ENCODE measurements at regions not wholly inside any gene's neighbourhood (a gene's known extent, or its start where the extent isn't known, plus 50 kb on each side); places are given as distances from the start of the nearest gene placed in this dataset.

DNA sequence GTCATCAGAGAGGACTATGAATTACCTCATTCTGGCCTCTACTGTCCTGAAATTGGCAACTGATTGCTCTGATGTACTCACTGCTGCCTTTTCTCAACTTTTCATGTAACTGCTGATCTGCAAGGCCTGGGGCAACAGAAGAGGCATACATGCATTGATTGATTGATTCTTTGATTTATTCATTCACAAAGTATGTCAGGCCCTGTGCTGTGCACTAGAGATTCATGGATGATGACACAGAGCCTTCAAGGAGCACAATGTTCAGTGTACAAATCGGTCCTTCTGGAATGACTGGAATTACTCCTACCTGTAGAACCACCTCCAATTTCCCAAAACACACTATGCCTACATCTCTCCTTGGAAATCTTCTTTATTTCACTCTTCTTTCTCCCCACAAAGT is 111.3 kb downstream of the LRATD1 start (continued):
- TF ChIP-seq, protein P1, sequence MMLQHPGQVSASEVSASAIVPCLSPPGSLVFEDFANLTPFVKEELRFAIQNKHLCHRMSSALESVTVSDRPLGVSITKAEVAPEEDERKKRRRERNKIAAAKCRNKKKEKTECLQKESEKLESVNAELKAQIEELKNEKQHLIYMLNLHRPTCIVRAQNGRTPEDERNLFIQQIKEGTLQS (IDR thresholded peaks at IDR 0.05): no peak
- TF ChIP-seq NR2F2 (IDR thresholded peaks at IDR 0.05) (no peak), YY1 (IDR thresholded peaks at IDR 0.05) (no peak), HNF4A (conservative IDR thresholded peaks at IDR 0.05) (no peak)
- TF ChIP-seq, protein P2, sequence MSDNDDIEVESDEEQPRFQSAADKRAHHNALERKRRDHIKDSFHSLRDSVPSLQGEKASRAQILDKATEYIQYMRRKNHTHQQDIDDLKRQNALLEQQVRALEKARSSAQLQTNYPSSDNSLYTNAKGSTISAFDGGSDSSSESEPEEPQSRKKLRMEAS (IDR thresholded peaks at IDR 0.05): no peak
- TF ChIP-seq, protein P3, sequence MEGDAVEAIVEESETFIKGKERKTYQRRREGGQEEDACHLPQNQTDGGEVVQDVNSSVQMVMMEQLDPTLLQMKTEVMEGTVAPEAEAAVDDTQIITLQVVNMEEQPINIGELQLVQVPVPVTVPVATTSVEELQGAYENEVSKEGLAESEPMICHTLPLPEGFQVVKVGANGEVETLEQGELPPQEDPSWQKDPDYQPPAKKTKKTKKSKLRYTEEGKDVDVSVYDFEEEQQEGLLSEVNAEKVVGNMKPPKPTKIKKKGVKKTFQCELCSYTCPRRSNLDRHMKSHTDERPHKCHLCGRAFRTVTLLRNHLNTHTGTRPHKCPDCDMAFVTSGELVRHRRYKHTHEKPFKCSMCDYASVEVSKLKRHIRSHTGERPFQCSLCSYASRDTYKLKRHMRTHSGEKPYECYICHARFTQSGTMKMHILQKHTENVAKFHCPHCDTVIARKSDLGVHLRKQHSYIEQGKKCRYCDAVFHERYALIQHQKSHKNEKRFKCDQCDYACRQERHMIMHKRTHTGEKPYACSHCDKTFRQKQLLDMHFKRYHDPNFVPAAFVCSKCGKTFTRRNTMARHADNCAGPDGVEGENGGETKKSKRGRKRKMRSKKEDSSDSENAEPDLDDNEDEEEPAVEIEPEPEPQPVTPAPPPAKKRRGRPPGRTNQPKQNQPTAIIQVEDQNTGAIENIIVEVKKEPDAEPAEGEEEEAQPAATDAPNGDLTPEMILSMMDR (IDR thresholded peaks at IDR 0.05; ENCODE audit: low read depth, low read length, missing input control): no peak

DNA sequence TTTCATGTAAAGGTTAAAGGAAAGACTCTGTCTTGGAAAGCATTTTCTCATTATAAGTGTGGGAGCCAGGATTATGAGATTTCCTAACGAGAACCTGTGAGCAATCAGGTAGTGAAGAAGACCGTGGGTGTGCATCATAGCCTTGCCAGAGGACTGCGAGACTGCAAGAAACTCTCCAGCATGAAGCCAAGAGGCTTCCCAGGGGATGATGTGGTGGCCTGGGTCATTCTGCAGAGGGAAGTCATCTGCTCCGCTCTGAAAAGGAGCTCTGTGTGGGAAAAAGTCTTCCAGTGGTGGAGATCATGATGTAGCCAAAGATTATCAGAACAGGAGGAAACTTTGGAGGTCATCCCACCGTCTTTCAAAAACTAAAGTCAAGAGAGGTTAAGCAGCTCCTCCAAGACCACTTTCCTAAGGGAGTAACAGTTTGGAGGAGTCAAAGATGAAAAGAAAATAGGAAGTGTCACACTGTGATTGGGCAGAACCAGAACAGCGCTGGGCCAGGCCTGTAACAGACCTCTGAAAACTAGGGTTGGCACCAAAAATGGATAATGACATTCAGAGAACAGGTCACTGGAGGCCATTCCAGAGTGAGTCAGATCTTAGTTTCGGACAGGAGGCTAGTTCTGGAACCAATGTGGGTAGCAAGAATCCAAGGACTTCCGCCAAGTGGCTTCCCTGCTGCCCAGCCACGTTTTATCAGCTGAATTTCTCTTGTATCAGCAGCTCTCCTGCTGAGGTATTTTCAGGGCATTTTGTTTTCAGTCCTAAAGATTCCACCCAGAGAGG is 113.0 kb downstream of the LRATD1 start:
- Histone ChIP-seq H3K27me3 (ENCODE audit: control insufficient read depth in 4 of 4, insufficient read depth in 4 of 4, low read length in 3 of 4) (no peaks in the 10 kb centered on the region), H3K9me3 (ENCODE audit: control insufficient read depth in 4 of 4, low read length in 3 of 4) (peaks cover 0 to 4% (median under 1%) of the 10 kb centered on the region in 4 donors), H3K9ac (ENCODE audit: low read depth in 1 of 2, low read length in 2 of 2) (no peak overlapping the region), H3K27ac (ENCODE audit: low read depth in 1 of 2, low read length in 2 of 2) (no peak overlapping the region), H3K4me1 (ENCODE audit: control insufficient read depth in 4 of 4, insufficient read depth in 4 of 4, low read length in 3 of 4) (no peaks in the 10 kb centered on the region), H3K4me3 (ENCODE audit: low read depth in 1 of 3, low read length in 3 of 3) (no peak overlapping the region), H3K36me3 (ENCODE audit: control insufficient read depth in 4 of 4, insufficient read depth in 3 of 4, low read depth in 1 of 4, low read length in 3 of 4) (no peaks in the 10 kb centered on the region)
- TF ChIP-seq JUND (IDR thresholded peaks at IDR 0.05): no peak
- no peak for TF ChIP-seq HNF4A (conservative IDR thresholded peaks at IDR 0.05)
- no peak for TF ChIP-seq FOXA1 (IDR thresholded peaks at IDR 0.05)
- no peak for TF ChIP-seq YY1 (IDR thresholded peaks at IDR 0.05)
- 82% methylated on average over 9 of the region's 9 CpGs for WGBS
- DNase-seq (ENCODE audit: low spot score): no peak

DNA sequence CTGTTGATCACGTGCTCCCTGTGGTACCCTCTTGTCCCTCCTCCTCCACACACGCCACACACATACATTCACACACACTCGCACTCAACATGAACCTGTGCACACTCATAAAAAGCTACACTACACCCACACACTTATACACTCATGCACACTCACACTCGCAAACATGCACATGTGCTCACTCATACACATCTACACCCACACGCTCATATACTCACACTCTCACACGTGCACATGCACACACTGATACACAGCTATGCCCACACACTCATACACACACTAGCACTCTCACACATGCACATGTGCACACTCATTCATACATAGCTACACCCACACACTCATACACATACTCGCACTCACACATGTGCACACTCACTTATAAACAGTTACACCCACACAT is 113.6 kb downstream of the LRATD1 start:
- no peaks in the 10 kb centered on the region for H3K27me3 ChIP-seq (ENCODE audit: control insufficient read depth in 4 of 4, insufficient read depth in 4 of 4, low read length in 3 of 4)
- H3K4me1 ChIP-seq (ENCODE audit: control insufficient read depth in 4 of 4, insufficient read depth in 4 of 4, low read length in 3 of 4): no peaks in the 10 kb centered on the region
- DNase-seq (ENCODE audit: low spot score): no peak
- H3K27ac ChIP-seq (ENCODE audit: low read depth in 1 of 2, low read length in 2 of 2): no peak overlapping the region
- TF ChIP-seq NR2F2 (IDR thresholded peaks at IDR 0.05) (no peak), TAF1 (conservative IDR thresholded peaks at IDR 0.05) (no peak), EGR1 (IDR thresholded peaks at IDR 0.05; ENCODE audit: low read depth in 2 of 2) (no peak), YY1 (IDR thresholded peaks at IDR 0.05) (no peak), FOXA1 (IDR thresholded peaks at IDR 0.05) (no peak), FOXA2 (IDR thresholded peaks at IDR 0.05) (no peak)
- TF ChIP-seq, protein P1 (IDR thresholded peaks at IDR 0.05): no peak
- TF ChIP-seq, protein P2 (IDR thresholded peaks at IDR 0.05): no peak
- H3K9me3 ChIP-seq (ENCODE audit: control insufficient read depth in 4 of 4, low read length in 3 of 4): peaks cover 0 to 4% (median under 1%) of the 10 kb centered on the region in 4 donors
- H3K4me3 ChIP-seq (ENCODE audit: low read depth in 1 of 3, low read length in 3 of 3): no peak overlapping the region
- H3K36me3 ChIP-seq (ENCODE audit: control insufficient read depth in 4 of 4, insufficient read depth in 3 of 4, low read depth in 1 of 4, low read length in 3 of 4): no peaks in the 10 kb centered on the region
- no peak overlapping the region for H3K9ac ChIP-seq (ENCODE audit: low read depth in 1 of 2, low read length in 2 of 2)
- 94% methylated on average over 7 of the region's 7 CpGs for WGBS

DNA sequence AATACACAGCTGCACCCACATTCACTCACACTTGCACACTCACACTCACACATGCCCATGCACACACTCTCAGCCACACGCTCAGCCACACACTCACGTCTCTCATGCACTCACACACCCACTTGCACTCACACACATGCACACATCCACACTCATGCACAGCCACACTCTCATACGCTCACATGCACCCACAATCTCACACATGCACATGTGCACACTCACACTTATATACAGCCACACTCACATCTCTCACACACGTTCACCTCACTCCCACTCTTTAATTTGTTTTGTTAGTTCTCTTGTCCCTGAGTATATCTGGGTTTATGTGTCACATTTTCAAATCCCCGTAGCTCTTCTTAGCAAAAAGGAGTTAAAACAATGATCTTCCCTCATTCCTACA is 114.9 kb downstream of the LRATD1 start:
- no peak overlapping the region for H3K27ac ChIP-seq (ENCODE audit: low read depth in 1 of 2, low read length in 2 of 2)
- no peaks in the 10 kb centered on the region for H3K4me1 ChIP-seq (ENCODE audit: control insufficient read depth in 4 of 4, insufficient read depth in 4 of 4, low read length in 3 of 4)
- H3K9ac ChIP-seq (ENCODE audit: low read depth in 1 of 2, low read length in 2 of 2): no peak overlapping the region
- H3K4me3 ChIP-seq (ENCODE audit: low read depth in 1 of 3, low read length in 3 of 3): no peak overlapping the region
- H3K9me3 ChIP-seq (ENCODE audit: control insufficient read depth in 4 of 4, low read length in 3 of 4): peaks cover 0 to 4% (median under 1%) of the 10 kb centered on the region in 4 donors
- 83% methylated on average over 5 of the region's 5 CpGs for WGBS
- no peak for TF ChIP-seq RXRA (IDR thresholded peaks at IDR 0.05)
- TF ChIP-seq, protein P4, sequence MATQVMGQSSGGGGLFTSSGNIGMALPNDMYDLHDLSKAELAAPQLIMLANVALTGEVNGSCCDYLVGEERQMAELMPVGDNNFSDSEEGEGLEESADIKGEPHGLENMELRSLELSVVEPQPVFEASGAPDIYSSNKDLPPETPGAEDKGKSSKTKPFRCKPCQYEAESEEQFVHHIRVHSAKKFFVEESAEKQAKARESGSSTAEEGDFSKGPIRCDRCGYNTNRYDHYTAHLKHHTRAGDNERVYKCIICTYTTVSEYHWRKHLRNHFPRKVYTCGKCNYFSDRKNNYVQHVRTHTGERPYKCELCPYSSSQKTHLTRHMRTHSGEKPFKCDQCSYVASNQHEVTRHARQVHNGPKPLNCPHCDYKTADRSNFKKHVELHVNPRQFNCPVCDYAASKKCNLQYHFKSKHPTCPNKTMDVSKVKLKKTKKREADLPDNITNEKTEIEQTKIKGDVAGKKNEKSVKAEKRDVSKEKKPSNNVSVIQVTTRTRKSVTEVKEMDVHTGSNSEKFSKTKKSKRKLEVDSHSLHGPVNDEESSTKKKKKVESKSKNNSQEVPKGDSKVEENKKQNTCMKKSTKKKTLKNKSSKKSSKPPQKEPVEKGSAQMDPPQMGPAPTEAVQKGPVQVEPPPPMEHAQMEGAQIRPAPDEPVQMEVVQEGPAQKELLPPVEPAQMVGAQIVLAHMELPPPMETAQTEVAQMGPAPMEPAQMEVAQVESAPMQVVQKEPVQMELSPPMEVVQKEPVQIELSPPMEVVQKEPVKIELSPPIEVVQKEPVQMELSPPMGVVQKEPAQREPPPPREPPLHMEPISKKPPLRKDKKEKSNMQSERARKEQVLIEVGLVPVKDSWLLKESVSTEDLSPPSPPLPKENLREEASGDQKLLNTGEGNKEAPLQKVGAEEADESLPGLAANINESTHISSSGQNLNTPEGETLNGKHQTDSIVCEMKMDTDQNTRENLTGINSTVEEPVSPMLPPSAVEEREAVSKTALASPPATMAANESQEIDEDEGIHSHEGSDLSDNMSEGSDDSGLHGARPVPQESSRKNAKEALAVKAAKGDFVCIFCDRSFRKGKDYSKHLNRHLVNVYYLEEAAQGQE (IDR thresholded peaks at IDR 0.05): no peak
- TF ChIP-seq, protein P1 (IDR thresholded peaks at IDR 0.05): no peak
- DNase-seq (ENCODE audit: low spot score): no peak
- no peaks in the 10 kb centered on the region for H3K36me3 ChIP-seq (ENCODE audit: control insufficient read depth in 4 of 4, insufficient read depth in 3 of 4, low read depth in 1 of 4, low read length in 3 of 4)
- H3K27me3 ChIP-seq (ENCODE audit: control insufficient read depth in 4 of 4, insufficient read depth in 4 of 4, low read length in 3 of 4): no peaks in the 10 kb centered on the region

Data from liver (tissue), 8 donors.